Posterior vena cava (tissue), 2 donors: ENCODE measurements at regions not wholly inside any gene's neighbourhood (a gene's known extent, or its start where the extent isn't known, plus 50 kb on each side); places are given as distances from the start of the nearest gene placed in this dataset.

Experiments
- DNase-seq: peaks from one replicate; pipeline ENCODE4 v3.0.0-alpha.2; 2020; ENCODE audit warnings: low spot score
- intact Hi-C, 2 donors: fragments of 100-400 bp; cut with DNase I; formaldehyde crosslinking; loops; one replicate each; pipeline versions ENCODE4 v1.14.1 to v1.14.2; 2022 to 2023
- donor health status: DM: yes; HTN: yes; CAD: no.
- donor health status: DM: yes; HTN: yes; CAD: no.

GRCh38 chr2:234241656-234242458 is 191.4 kb downstream of the SPP2 start:
- no peak for DNase-seq
- intact Hi-C loops = no loop called here

DNA sequence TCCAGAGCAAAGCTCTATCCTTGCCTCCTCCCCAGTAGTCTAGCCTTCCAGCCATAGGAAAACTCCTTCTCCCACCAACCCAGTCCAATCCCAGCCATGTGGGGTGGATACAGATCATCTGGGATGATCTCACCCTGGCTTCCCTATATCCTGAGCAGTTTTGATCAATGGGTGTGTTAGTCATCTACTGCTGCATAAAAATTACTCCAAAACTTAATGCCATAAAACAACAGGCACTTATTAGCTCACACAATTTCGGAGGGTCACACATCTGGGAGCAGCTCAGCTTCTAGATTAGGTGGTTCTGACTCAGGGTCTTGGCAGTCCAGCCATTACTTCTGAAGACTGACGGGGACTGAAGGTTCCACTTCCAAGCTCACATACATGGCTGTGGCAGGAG is 190.4 kb downstream of the SPP2 start:
- intact Hi-C loops = no loop called here
- no peak for DNase-seq

DNA sequence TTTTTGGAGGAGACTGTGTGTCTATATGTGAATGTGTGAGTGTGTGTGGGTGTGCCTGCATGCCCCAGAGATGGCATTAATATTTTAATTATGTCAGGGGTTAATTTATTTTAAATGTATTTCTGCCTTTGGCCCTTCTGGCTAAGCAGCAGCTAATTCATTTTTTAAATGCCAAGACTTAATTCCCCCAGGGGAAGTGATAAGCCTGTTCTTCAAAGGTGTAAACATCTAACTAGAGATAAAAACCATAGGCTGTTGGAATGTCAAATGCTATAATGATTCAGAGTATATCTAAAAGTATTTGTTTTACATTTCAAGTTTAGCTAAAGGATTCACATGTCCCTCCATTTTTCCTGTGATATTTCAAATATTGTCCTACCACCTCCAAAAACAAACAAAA is 184.7 kb downstream of the SPP2 start:
- intact Hi-C loops = no loop called here
- DNase-seq = no peak

DNA sequence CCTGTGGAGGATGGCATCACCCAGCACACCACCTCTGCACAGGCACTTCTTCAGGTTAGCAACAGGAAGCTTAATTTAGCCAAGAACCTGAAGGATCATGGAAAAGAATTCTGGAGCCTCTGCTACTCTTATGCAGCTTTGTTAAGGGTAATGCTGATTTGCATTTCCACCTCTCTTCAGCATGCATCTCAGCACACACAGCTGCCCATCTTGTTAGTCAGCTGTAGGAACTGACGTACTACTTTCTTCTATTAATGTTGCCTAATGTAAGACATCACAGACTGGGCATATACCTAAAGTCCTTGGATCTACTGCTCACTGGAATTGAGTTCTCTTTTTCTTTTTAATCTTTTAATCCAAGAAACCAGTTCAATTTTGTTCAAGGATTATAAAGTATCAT is 181.0 kb downstream of the SPP2 start:
- intact Hi-C loops = no loop called here
- no peak for DNase-seq

DNA sequence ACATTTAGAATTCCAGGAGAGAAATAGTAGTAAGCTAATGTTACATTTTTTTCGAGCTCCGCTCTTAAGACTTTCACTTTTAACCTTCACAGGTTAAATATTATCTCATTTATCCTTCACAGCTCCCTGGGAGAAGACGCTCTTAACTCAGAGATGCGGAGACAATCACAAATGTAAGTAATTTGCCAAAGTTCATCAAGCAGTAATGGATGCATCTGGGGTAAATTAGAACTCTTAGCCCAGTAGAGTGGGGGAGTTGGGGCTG is 168.5 kb downstream of the SPP2 start:
- intact Hi-C loops = no loop called here
- DNase-seq = no peak

- intact Hi-C loops = no loop called here
- DNase-seq = no peak
Observed at GRCh38 chr2:234218266-234219045, 168.0 kb downstream of the SPP2 start.

DNA sequence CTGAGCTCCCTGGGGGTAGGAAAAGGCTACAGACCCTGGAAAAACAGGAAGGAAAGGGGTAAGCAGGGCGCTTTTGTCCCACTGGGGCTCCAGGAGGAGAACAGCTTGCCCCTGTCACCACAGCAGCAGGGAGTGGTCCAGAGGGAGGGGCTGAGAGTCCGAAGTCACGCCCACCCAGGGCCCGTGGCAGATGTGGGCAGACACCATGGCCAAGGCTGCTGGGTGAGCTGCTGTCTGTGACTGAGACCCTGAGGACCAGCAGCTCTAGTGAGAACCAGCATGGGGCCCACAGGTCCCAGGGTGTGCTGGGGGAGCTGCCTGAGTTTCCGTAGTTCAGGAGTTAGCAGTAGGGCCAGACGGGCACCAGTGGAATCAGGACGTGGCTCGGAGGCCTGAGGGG is 162.0 kb downstream of the SPP2 start:
- intact Hi-C loops = no loop called here
- no peak for DNase-seq

- intact Hi-C loops = no loop called here
- no peak for DNase-seq
Observed at GRCh38 chr2:234211797-234212196, 161.3 kb downstream of the SPP2 start.

DNA sequence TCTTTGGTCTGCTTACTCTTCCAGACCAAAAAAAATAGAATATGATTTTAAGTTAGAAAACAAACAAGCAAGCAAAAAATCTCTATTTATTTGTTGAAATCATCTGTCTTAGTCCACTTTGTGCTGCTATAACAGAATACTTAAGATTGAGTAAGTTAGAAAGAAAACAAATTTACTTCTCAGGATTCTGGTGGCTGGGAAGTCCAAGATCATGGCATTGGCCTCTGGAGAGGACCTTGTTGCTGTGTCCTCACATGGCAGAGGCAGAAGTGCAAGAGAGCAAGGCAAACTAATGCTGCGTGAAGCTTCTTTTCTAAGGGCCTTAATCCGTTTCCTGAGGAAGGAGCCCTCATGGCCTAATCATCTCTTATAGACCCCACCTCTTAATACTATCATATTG is 156.2 kb downstream of the SPP2 start:
- no peak for DNase-seq
- intact Hi-C loops = no loop called here

GRCh38 chr2:234204480-234204879 is 154.0 kb downstream of the SPP2 start:
- DNase-seq = no peak
- intact Hi-C loops = no loop called here

GRCh38 chr2:234203135-234203984 is 152.9 kb downstream of the SPP2 start:
- intact Hi-C loops = no loop called here

DNA sequence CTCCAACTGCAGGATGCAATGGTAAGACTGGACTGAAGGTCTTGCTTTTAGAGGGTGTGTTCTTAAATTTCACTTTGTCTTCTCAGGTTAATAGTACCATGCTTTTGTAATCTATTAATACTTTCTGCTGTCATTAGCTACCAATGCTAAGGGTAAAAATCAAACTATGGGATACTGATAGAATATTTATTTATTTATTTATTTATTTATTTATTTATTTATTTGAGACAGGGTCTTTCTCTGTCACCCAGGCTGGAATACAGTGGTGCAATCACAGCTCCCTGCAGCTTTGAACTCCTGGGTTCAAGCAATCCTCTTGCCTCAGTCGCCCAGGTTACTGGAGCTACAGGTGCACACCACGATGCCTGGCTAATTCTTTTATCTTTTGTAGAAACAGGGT is 152.1 kb downstream of the SPP2 start:
- intact Hi-C loops = no loop called here
- DNase-seq = no peak

More at GRCh38 chr2:234203135-234203984, 152.9 kb downstream of the SPP2 start:
- DNase-seq = no peak

GRCh38 chr2:234199996-234200395 is 149.5 kb downstream of the SPP2 start:
- intact Hi-C loops = no loop called here
- no peak for DNase-seq

DNA sequence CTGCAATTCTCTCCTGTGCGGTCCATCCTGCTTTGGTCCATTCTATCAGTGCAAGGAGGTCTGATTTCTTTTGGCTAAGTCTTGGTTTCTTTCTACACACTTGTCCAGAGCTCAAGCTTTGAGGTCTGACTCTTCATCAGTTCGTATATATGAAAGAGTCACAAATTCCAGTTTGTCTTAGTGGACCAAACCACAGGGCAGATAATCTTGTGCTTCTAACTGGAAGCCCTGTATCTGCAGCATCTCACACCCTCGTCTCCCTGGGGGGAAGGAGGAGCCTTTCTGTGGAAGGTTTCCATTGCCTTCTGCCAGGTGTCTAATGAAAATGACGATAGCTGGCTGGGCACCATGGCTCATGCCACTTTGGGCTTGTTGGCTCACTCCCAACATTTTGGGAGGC is 148.5 kb downstream of the SPP2 start:
- no peak for DNase-seq
- intact Hi-C loops = no loop called here

DNA sequence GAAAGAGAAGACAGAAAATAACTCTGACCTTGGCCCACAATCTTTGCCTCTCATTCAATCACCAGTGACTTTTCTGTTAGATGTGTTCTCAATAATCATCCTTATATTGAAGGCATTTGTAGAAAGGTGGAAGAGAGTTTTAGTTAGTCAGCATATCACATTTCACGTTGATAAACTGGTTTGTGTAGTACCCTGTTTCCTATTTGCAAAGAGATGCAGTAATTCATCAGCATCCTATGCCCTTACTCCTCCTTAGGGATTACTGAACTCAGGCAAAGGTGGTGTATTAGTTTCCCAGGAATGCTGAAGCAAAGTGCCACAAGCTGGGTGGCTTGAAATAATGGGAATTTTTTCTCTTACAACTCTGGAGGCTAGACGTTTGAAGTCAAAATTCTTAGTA is 145.0 kb downstream of the SPP2 start:
- intact Hi-C loops = no loop called here
- DNase-seq = no peak

GRCh38 chr2:234193977-234194563 is 143.6 kb downstream of the SPP2 start:
- no peak for DNase-seq

GRCh38 chr2:234191819-234192407 is 141.4 kb downstream of the SPP2 start:
- no peak for DNase-seq
- intact Hi-C loops = no loop called here

More at GRCh38 chr2:234193977-234194563, 143.6 kb downstream of the SPP2 start:
- intact Hi-C loops = no loop called here

DNA sequence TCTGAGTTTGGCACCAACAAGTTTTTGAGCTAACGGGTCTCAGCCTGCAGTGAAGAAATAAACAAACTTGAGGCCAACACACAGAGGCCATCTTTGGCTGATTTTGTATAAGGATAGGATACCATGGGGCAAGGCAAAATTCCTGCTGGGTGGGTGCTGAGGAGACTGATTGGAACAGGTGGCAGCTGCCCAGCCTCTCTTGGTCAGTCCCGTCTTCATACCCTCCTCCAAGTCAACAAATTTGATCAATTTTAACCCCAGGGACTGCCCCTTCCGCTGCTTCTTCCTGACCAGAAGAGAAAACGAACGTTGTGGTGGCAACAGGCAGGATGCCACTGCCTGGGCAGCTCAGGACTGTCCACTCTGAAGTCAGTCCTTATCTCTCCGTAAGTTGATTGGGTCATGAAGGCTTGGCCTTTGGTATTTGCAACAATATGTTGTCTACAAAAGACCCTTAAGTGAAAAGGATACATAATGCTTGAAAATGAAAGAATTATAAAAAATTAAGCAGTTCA is 139.3 kb downstream of the SPP2 start:
- DNase-seq = no peak
- intact Hi-C loops = no loop called here

- DNase-seq = no peak
- intact Hi-C loops = no loop called here
Observed at GRCh38 chr2:234189230-234189629, 138.7 kb downstream of the SPP2 start.
